ENCODE measurements at regions not wholly inside any gene's neighbourhood (a gene's known extent, or its start where the extent isn't known, plus 50 kb on each side); places are given as distances from the start of the nearest gene placed in this dataset.

DNA sequence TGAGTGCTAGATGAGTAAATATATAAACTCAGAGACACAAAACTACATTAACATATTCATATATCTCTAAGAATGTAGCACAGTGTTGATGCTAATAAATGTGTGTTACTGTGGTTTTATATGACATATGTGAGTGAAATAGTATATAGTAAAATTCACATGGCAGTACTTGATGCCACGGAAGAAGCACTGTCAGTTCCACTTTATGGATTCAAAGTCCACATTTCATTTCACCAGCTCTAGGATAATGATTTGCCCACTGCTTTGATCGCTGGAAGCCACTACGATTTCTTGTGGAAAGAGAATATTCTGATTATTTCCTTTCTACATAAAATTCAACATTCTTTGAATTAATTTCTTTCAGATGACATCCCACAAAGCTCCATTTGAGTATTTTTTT, 181.2 kb downstream of the GBA3 start:
- TF ChIP-seq, protein P1, sequence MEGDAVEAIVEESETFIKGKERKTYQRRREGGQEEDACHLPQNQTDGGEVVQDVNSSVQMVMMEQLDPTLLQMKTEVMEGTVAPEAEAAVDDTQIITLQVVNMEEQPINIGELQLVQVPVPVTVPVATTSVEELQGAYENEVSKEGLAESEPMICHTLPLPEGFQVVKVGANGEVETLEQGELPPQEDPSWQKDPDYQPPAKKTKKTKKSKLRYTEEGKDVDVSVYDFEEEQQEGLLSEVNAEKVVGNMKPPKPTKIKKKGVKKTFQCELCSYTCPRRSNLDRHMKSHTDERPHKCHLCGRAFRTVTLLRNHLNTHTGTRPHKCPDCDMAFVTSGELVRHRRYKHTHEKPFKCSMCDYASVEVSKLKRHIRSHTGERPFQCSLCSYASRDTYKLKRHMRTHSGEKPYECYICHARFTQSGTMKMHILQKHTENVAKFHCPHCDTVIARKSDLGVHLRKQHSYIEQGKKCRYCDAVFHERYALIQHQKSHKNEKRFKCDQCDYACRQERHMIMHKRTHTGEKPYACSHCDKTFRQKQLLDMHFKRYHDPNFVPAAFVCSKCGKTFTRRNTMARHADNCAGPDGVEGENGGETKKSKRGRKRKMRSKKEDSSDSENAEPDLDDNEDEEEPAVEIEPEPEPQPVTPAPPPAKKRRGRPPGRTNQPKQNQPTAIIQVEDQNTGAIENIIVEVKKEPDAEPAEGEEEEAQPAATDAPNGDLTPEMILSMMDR (IDR thresholded peaks at IDR 0.05) = no peak
- TF ChIP-seq POLR2A (IDR thresholded peaks at IDR 0.05) = no peak

Measured in uterus (tissue), 2 donors.